WTC11 (cell line): ENCODE measurements at regions not wholly inside any gene's neighbourhood (a gene's known extent, or its start where the extent isn't known, plus 50 kb on each side); places are given as distances from the start of the nearest gene placed in this dataset.
"Not testable (repeated sequence)": the region's sequence is repeated elsewhere in the genome, so short reads cannot be mapped to it uniquely, and the experiment has no call there.

Source experiments
- ATAC-seq: fragments of 200-7000 bp; cut with Tn5 transposase; 2 replicates; pipeline ENCODE4 v1.10.0; 2021; ENCODE audit warnings: mild to moderate bottlenecking, moderate library complexity
- CTCF ChIA-PET: fragments of 300-600 bp; sonication (Branson Sonifier 250); formaldehyde crosslinking; loops from one replicate; lab custom pipeline; 2021; ENCODE audit warnings: antibody characterized with exemption; lab: Charles Lee
- POLR2A ChIA-PET: fragments of 350-600 bp; sonication (Branson Sonifier 250); formaldehyde crosslinking; loops from one replicate; lab custom pipeline; 2021; ENCODE audit warnings: antibody characterized with exemption; lab: Charles Lee
- DNase-seq: peaks from one replicate; pipeline ENCODE4 v3.0.0; 2021; ENCODE audit warnings: low spot score
- H3K27ac Mint-ChIP-seq: 2 replicates; pipeline ENCODE4 v1.8.0; 2021; ENCODE audit warnings: mixed read lengths
- H3K27me3 Mint-ChIP-seq: 2 replicates; pipeline ENCODE4 v1.8.0; 2021; ENCODE audit warnings: low read depth, mild to moderate bottlenecking, moderate library complexity, mixed read lengths
- H3K36me3 Mint-ChIP-seq: 2 replicates; pipeline ENCODE4 v1.8.0; 2021; ENCODE audit warnings: mixed read lengths
- H3K4me1 Mint-ChIP-seq: 2 replicates; pipeline ENCODE4 v1.8.0; 2022; ENCODE audit warnings: mixed read lengths
- H3K4me3 Mint-ChIP-seq: 2 replicates; pipeline ENCODE4 v1.8.0; 2021; ENCODE audit warnings: mild to moderate bottlenecking, moderate library complexity, mixed read lengths
- H3K9me3 Mint-ChIP-seq: 2 replicates; pipeline ENCODE4 v1.8.0; 2021; ENCODE audit warnings: mixed read lengths
- AR ChIP-seq: fragments of 250-450 bp; sonication (Bioruptor Pico); IDR thresholded peaks from 2 replicates; pipeline ENCODE4 v1.9.0; 2021; ENCODE audit warnings: mild to moderate bottlenecking
- ATF2 ChIP-seq: sonication (generic); formaldehyde crosslinking; IDR thresholded peaks from 2 replicates; pipeline ENCODE4 v1.8.1; 2022; ENCODE audit warnings: low read depth, missing genetic modification reagents, borderline replicate concordance
- CBFB ChIP-seq: sonication (generic); formaldehyde crosslinking; IDR thresholded peaks from 2 replicates; pipeline ENCODE4 v1.8.1; 2022; ENCODE audit warnings: mild to moderate bottlenecking, low read depth, missing genetic modification reagents
- CDX4 ChIP-seq: fragments of 250-450 bp; sonication (Bioruptor Pico); IDR thresholded peaks from 2 replicates; pipeline ENCODE4 v1.9.0; 2021; ENCODE audit warnings: moderate library complexity, mild to moderate bottlenecking, inconsistent platforms, borderline replicate concordance
- E2F5 ChIP-seq: sonication (generic); formaldehyde crosslinking; IDR thresholded peaks from 2 replicates; pipeline ENCODE4 v1.8.1; 2022; ENCODE audit warnings: mild to moderate bottlenecking, moderate library complexity, missing genetic modification reagents
- EMX1 ChIP-seq: fragments of 250-450 bp; sonication (Bioruptor Pico); IDR thresholded peaks from 2 replicates; pipeline ENCODE4 v1.8.0; 2021; ENCODE audit warnings: mild to moderate bottlenecking
- FOXJ3 ChIP-seq: sonication (generic); formaldehyde crosslinking; IDR thresholded peaks from 2 replicates; pipeline ENCODE4 v1.9.0; 2021; ENCODE audit warnings: missing genetic modification reagents, mild to moderate bottlenecking, borderline replicate concordance
- FOXP4 ChIP-seq: sonication (generic); formaldehyde crosslinking; IDR thresholded peaks from 2 replicates; pipeline ENCODE4 v1.8.0; 2022; ENCODE audit warnings: mild to moderate bottlenecking, missing genetic modification reagents
- GABPB1 ChIP-seq: sonication (generic); formaldehyde crosslinking; IDR thresholded peaks from 2 replicates; pipeline ENCODE4 v1.8.1; 2023; ENCODE audit warnings: mild to moderate bottlenecking, missing genetic modification reagents
- GTF2I ChIP-seq: fragments of 250-450 bp; sonication (Bioruptor Pico); conservative IDR thresholded peaks from 2 replicates; pipeline ENCODE4 v1.4.0; 2021; ENCODE audit warnings: mild to moderate bottlenecking
- KAT7 ChIP-seq: sonication (generic); formaldehyde crosslinking; IDR thresholded peaks from 2 replicates; pipeline ENCODE4 v1.8.1; 2023; ENCODE audit warnings: missing genetic modification reagents, mild to moderate bottlenecking, borderline replicate concordance
- MAX ChIP-seq: sonication (generic); formaldehyde crosslinking; IDR thresholded peaks from 2 replicates; pipeline ENCODE4 v1.8.0; 2022; ENCODE audit warnings: mild to moderate bottlenecking, missing genetic modification reagents
- MXD4 ChIP-seq: fragments of 250-450 bp; sonication (Bioruptor Pico); IDR thresholded peaks from 2 replicates; pipeline ENCODE4 v1.8.0; 2021; ENCODE audit warnings: mild to moderate bottlenecking, moderate library complexity, borderline replicate concordance
- STAT6 ChIP-seq: sonication (generic); formaldehyde crosslinking; conservative IDR thresholded peaks from 2 replicates; pipeline ENCODE4 v1.8.1; 2023; ENCODE audit warnings: mild to moderate bottlenecking, low read depth, missing genetic modification reagents, moderate library complexity
- TP53 ChIP-seq: sonication (generic); formaldehyde crosslinking; IDR thresholded peaks from 2 replicates; pipeline ENCODE4 v1.8.1; 2023; ENCODE audit warnings: mild to moderate bottlenecking, missing genetic modification reagents
- ZBTB43 ChIP-seq: sonication (generic); formaldehyde crosslinking; IDR thresholded peaks from 2 replicates; pipeline ENCODE4 v1.8.1; 2023; ENCODE audit warnings: mild to moderate bottlenecking, missing genetic modification reagents
- ZNF121 ChIP-seq: sonication (generic); formaldehyde crosslinking; IDR thresholded peaks from 2 replicates; pipeline ENCODE4 v1.8.0; 2023; ENCODE audit warnings: missing genetic modification reagents
- ZNF396 ChIP-seq: fragments of 250-450 bp; sonication (Bioruptor Pico); IDR thresholded peaks from 2 replicates; pipeline ENCODE4 v1.8.0; 2021; ENCODE audit warnings: mild to moderate bottlenecking, moderate library complexity, borderline replicate concordance
- ZSCAN18 ChIP-seq: fragments of 250-450 bp; sonication (Bioruptor Pico); IDR thresholded peaks from 2 replicates; pipeline ENCODE4 v2.1.2; 2022; ENCODE audit warnings: mild to moderate bottlenecking, moderate library complexity

- Mint-ChIP-seq H3K27me3 (peaks cover 25% of the 10 kb centered on the region), H3K4me1 (no peaks in the 10 kb centered on the region), H3K9me3 (peaks cover 79% of the 10 kb centered on the region), H3K27ac (no peak overlapping the region), H3K4me3 (no peak overlapping the region)
- ChIA-PET CTCF (no interaction called here), POLR2A (no interaction called here)
- ATAC-seq (no peak), DNase-seq (no peak)
- TF ChIP-seq ZBTB43 (CRISPR knock-in tag), result no peak
- no peak for TF ChIP-seq CDX4 (CRISPR knock-in tag)
- no peak for TF ChIP-seq CBFB (CRISPR knock-in tag)
- TF ChIP-seq FOXP4 (CRISPR knock-in tag), result no peak
- TF ChIP-seq MXD4, result no peak
- no peak for TF ChIP-seq STAT6 (CRISPR knock-in tag)
- no peak for TF ChIP-seq AR (CRISPR knock-in tag)
- TF ChIP-seq FOXJ3 (CRISPR knock-in tag), result no peak
- no peak for TF ChIP-seq GABPB1 (CRISPR knock-in tag)
- TF ChIP-seq GTF2I (CRISPR knock-in tag), result no peak
- TF ChIP-seq ATF2, result no peak
- no peak for TF ChIP-seq ZNF396 (CRISPR knock-in tag)
- TF ChIP-seq EMX1 (CRISPR knock-in tag), result no peak
- TF ChIP-seq MAX (CRISPR knock-in tag), result no peak
- TF ChIP-seq E2F5, result no peak
- TF ChIP-seq KAT7 (CRISPR knock-in tag), result no peak
- no peak for TF ChIP-seq ZNF121 (CRISPR knock-in tag)
- TF ChIP-seq ZSCAN18 (CRISPR knock-in tag), result no peak
- TF ChIP-seq TP53 (CRISPR knock-in tag), result no peak
- TF ChIP-seq, all 79 proteins: peak for 0
- H3K36me3 Mint-ChIP-seq, result peaks cover 71% of the 10 kb centered on the region
Measured at GRCh38 chr20:29790510-29790909, 1467.0 kb upstream of the DEFB115 start.

GRCh38 chr20:29831508-29831907 lies 1426.0 kb upstream of the DEFB115 start:
- ATAC-seq, DNase-seq, POLR2A ChIA-PET, H3K4me1 Mint-ChIP-seq, CTCF ChIA-PET, H3K4me3 Mint-ChIP-seq, H3K27ac Mint-ChIP-seq: not testable (repeated sequence)
- Mint-ChIP-seq H3K36me3 (peaks cover 84% of the 10 kb centered on the region), H3K27me3 (peaks cover 22% of the 10 kb centered on the region), H3K9me3 (peaks cover 92% of the 10 kb centered on the region)

GRCh38 chr20:29868014-29868413 lies 1389.5 kb upstream of the DEFB115 start:
- ATAC-seq, H3K4me1 Mint-ChIP-seq, H3K27ac Mint-ChIP-seq, DNase-seq, CTCF ChIA-PET, POLR2A ChIA-PET, H3K4me3 Mint-ChIP-seq: not testable (repeated sequence)
- peaks cover 88% of the 10 kb centered on the region for H3K36me3 Mint-ChIP-seq
- H3K27me3 Mint-ChIP-seq, result peaks cover 32% of the 10 kb centered on the region
- peaks cover 96% of the 10 kb centered on the region for H3K9me3 Mint-ChIP-seq
